ENCODE measurements at regions not wholly inside any gene's neighbourhood (a gene's known extent, or its start where the extent isn't known, plus 50 kb on each side); places are given as distances from the start of the nearest gene placed in this dataset.

GRCh38 chr18:60962625-60963024, 370.6 kb upstream of the CDH20 start:
- no peak for TF ChIP-seq CTCF (IDR thresholded peaks at IDR 0.05; ENCODE audit: insufficient read depth, low read depth, low read length)
- no peak for TF ChIP-seq EZH2 (IDR thresholded peaks at IDR 0.05; ENCODE audit: insufficient read depth, low read length)

All from astrocyte (in vitro differentiated cells and primary cell).